ENCODE measurements at regions not wholly inside any gene's neighbourhood (a gene's known extent, or its start where the extent isn't known, plus 50 kb on each side); places are given as distances from the start of the nearest gene placed in this dataset.

GRCh38 chr6:144647971-144648651 lies 363.0 kb downstream of the UTRN start:
- intact Hi-C loops (cut with DNase I), result no loop called here

GRCh38 chr6:144649085-144649484 lies 363.9 kb downstream of the UTRN start:
- Histone ChIP-seq H3K36me3 (no peaks in the 10 kb centered on the region), H3K4me1 (peaks cover 2% of the 10 kb centered on the region), H3K4me3 (no peak overlapping the region), H3K9me3 (no peaks in the 10 kb centered on the region), H3K27me3 (no peaks in the 10 kb centered on the region), H3K27ac (no peak overlapping the region)
- DNase-seq (ENCODE audit: extremely low spot score in 2 of 2), result no peak
- TF ChIP-seq POLR2AphosphoS5 (IDR thresholded peaks at IDR 0.05; ENCODE audit: insufficient read depth in 1 of 2, low read depth in 1 of 2), result no peak
- TF ChIP-seq POLR2A (IDR thresholded peaks at IDR 0.05), result no peak
- TF ChIP-seq, protein P1, sequence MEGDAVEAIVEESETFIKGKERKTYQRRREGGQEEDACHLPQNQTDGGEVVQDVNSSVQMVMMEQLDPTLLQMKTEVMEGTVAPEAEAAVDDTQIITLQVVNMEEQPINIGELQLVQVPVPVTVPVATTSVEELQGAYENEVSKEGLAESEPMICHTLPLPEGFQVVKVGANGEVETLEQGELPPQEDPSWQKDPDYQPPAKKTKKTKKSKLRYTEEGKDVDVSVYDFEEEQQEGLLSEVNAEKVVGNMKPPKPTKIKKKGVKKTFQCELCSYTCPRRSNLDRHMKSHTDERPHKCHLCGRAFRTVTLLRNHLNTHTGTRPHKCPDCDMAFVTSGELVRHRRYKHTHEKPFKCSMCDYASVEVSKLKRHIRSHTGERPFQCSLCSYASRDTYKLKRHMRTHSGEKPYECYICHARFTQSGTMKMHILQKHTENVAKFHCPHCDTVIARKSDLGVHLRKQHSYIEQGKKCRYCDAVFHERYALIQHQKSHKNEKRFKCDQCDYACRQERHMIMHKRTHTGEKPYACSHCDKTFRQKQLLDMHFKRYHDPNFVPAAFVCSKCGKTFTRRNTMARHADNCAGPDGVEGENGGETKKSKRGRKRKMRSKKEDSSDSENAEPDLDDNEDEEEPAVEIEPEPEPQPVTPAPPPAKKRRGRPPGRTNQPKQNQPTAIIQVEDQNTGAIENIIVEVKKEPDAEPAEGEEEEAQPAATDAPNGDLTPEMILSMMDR (IDR thresholded peaks at IDR 0.05), result no peak
- intact Hi-C loops (cut with DNase I), result no loop called here

More at GRCh38 chr6:144647971-144648651, 363.0 kb downstream of the UTRN start:
- DNase-seq (ENCODE audit: extremely low spot score in 2 of 2), result no peak
- Histone ChIP-seq H3K9me3 (no peaks in the 10 kb centered on the region), H3K36me3 (no peaks in the 10 kb centered on the region), H3K27me3 (no peaks in the 10 kb centered on the region), H3K27ac (no peak overlapping the region), H3K4me3 (no peak overlapping the region), H3K4me1 (no peaks in the 10 kb centered on the region)
- TF ChIP-seq POLR2AphosphoS5 (IDR thresholded peaks at IDR 0.05; ENCODE audit: insufficient read depth in 1 of 2, low read depth in 1 of 2) (no peak), POLR2A (IDR thresholded peaks at IDR 0.05) (no peak)
- TF ChIP-seq, protein P1 (IDR thresholded peaks at IDR 0.05), result no peak

DNA sequence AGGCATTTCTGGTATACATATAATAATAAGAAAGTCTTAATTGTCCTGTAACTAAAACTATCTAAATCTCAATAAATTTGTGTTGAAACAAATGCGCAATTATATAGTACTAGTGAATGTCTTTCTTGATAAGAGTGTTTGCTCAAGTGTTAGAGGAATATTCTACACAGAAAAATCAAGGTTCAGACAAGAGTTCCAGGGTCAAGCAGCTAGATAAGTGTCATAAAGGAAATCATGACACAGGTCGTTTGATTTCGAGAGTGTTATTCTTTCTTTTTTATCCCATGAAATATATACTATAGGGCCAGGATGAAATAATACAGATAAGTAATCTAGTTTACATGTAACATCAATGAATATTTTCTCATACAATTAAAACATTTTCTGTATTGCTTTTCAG lies 366.1 kb downstream of the UTRN start:
- DNase-seq (ENCODE audit: extremely low spot score in 2 of 2), result no peak
- intact Hi-C loops (cut with DNase I), result no loop called here
- Histone ChIP-seq H3K36me3 (no peaks in the 10 kb centered on the region), H3K27me3 (no peaks in the 10 kb centered on the region), H3K4me3 (no peak overlapping the region), H3K4me1 (peaks cover 6% of the 10 kb centered on the region), H3K27ac (no peak overlapping the region), H3K9me3 (no peaks in the 10 kb centered on the region)
- TF ChIP-seq POLR2A (IDR thresholded peaks at IDR 0.05) (no peak), POLR2AphosphoS5 (IDR thresholded peaks at IDR 0.05; ENCODE audit: insufficient read depth in 1 of 2, low read depth in 1 of 2) (no peak)
- TF ChIP-seq, protein P1 (IDR thresholded peaks at IDR 0.05), result no peak

- no peak for DNase-seq (ENCODE audit: extremely low spot score in 2 of 2)
- H3K4me1 ChIP-seq, result peaks cover 7% of the 10 kb centered on the region
- no peak overlapping the region for H3K4me3 ChIP-seq
- intact Hi-C loops (cut with DNase I), result no loop called here
- H3K36me3 ChIP-seq, result no peaks in the 10 kb centered on the region
- no peaks in the 10 kb centered on the region for H3K9me3 ChIP-seq
- no peak overlapping the region for H3K27ac ChIP-seq
- no peaks in the 10 kb centered on the region for H3K27me3 ChIP-seq
- TF ChIP-seq, protein P1 (IDR thresholded peaks at IDR 0.05), result no peak
- TF ChIP-seq POLR2AphosphoS5 (IDR thresholded peaks at IDR 0.05; ENCODE audit: insufficient read depth in 1 of 2, low read depth in 1 of 2) (no peak), POLR2A (IDR thresholded peaks at IDR 0.05) (no peak)
These were observed 367.3 kb downstream of the UTRN start for GRCh38 chr6:144652292-144652891.

DNA sequence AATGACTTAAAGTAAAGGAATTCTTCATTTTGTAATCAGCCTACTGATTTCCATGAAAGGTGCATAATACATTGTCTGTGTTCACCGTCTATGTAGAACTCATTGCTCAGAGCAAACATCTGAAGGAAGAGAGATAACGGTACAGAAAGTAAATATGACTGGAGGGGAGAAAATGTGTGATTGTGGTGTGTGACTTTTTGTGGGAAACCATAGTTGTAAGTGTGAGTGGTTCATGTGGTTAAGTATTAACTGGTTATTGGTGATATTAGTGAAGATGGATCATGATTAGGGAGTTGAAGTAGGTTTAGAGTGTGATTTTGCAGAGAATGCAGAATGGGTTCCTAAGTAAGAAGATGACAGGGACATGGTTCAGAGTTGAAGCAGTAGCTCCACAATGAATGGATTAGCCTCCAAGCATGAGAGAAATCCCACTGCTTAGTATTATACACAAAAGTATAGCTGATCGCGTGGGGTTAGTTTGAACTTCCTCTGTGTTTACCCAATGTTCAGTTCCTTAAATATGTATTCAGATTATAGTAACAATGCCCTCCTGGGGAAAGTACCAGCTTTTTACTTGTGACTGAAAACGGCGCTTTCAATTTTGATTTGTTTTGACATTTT lies 368.9 kb downstream of the UTRN start:
- no peaks in the 10 kb centered on the region for H3K36me3 ChIP-seq
- TF ChIP-seq POLR2AphosphoS5 (IDR thresholded peaks at IDR 0.05; ENCODE audit: insufficient read depth in 1 of 2, low read depth in 1 of 2) (no peak), POLR2A (IDR thresholded peaks at IDR 0.05) (no peak)

More for the DNA sequence above, 368.9 kb downstream of the UTRN start:
- DNase-seq (ENCODE audit: extremely low spot score in 2 of 2), result no peak
- no peaks in the 10 kb centered on the region for H3K9me3 ChIP-seq
- H3K4me1 ChIP-seq, result peaks cover 22% of the 10 kb centered on the region
- H3K27ac ChIP-seq, result no peak overlapping the region
- no peaks in the 10 kb centered on the region for H3K27me3 ChIP-seq
- intact Hi-C loops (cut with DNase I), result no loop called here
- no peak overlapping the region for H3K4me3 ChIP-seq

Measured in vagina (tissue), 2 donors.